ENCODE measurements at regions not wholly inside any gene's neighbourhood (a gene's known extent, or its start where the extent isn't known, plus 50 kb on each side); places are given as distances from the start of the nearest gene placed in this dataset.

GRCh38 chr12:40552868-40553267, 139.4 kb upstream of the CNTN1 start:
- DNase-seq (ENCODE audit: extremely low read depth, low read depth) = no peak

- no peak for DNase-seq (ENCODE audit: extremely low read depth, low read depth)
Observed at GRCh38 chr12:40557980-40558379, 134.3 kb upstream of the CNTN1 start.

GRCh38 chr12:40559865-40560264, 132.4 kb upstream of the CNTN1 start:
- no peak for DNase-seq (ENCODE audit: extremely low read depth, low read depth)

GRCh38 chr12:40560848-40561247, 131.4 kb upstream of the CNTN1 start:
- no peak for DNase-seq (ENCODE audit: extremely low read depth, low read depth)

GRCh38 chr12:40561395-40561966, 130.8 kb upstream of the CNTN1 start:
- no peak for DNase-seq (ENCODE audit: extremely low read depth, low read depth)

- DNase-seq (ENCODE audit: extremely low read depth, low read depth) = no peak
Observed at GRCh38 chr12:40565029-40565633, 127.1 kb upstream of the CNTN1 start.

- peak; percentile 55 for DNase-seq (ENCODE audit: extremely low read depth, low read depth)
Observed at GRCh38 chr12:40566271-40566670, 126.0 kb upstream of the CNTN1 start.

DNA sequence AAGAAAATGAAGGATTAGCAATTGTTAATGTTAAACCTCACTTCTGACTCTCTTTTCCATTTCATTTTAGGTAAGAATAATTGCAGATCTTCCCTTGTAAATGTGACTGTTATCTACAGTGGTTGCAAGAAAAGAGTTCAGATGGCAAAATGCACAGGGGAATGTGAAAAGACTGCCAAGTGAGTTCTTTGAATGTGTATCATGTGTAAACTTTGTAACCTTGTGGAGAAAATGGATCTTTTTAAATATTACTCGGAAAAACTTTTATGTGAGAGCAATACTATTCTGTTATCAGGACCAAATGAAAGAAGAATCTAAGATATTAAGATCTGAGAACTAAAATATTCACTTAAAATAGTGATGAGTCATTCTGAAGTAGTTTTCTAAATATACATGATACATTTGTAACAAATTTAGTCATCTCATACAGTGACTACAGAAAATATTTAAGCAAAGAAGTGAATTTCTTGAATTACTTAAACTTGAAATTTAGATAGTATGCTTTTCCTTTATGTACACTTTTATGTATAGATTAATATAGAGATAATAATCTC, 122.5 kb upstream of the CNTN1 start:
- DNase-seq (ENCODE audit: extremely low read depth, low read depth) = peak; percentile 25

DNA sequence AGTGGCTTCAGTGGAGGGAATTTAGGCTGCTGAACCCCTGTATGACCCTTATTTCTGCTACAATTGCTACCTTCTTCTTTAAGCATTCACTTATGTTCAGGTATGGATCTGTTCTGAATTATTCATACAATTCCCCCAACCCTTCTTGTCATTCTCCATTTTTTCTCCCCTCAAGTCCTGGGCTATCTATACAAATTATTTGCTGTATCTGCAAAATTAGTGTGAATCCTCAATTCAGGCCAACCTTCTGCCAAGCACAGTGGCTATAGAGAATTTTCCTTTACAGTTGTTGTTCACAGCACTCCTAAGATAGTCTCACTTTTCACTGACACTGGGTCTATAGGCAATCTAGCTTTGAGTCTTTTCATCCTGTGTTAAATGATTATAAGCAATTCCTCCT, 119.2 kb upstream of the CNTN1 start:
- no peak for DNase-seq (ENCODE audit: extremely low read depth, low read depth)

- no peak for DNase-seq (ENCODE audit: extremely low read depth, low read depth)
Observed at GRCh38 chr12:40575987-40576386, 116.3 kb upstream of the CNTN1 start.

GRCh38 chr12:40577834-40578233, 114.4 kb upstream of the CNTN1 start:
- no peak for DNase-seq (ENCODE audit: extremely low read depth, low read depth)

DNA sequence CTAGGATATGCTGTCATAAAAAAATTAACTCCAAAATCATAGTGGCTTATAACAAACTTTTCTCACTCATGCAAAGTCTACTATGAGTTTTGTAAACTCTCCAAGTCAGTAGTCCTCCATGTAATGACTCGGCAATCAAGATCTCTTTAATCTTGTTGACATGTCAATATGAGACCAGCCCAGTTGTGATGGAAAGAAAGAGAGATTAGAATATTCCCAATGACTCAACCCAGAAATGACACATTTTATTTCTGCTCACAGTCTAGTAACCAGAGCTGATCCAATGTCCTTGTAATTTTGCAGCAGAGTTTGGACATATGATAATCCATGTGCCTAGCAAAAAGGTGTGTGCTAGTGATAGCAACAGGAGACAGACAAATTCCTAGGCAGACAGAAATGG, 112.6 kb upstream of the CNTN1 start:
- DNase-seq (ENCODE audit: extremely low read depth, low read depth) = no peak

DNA sequence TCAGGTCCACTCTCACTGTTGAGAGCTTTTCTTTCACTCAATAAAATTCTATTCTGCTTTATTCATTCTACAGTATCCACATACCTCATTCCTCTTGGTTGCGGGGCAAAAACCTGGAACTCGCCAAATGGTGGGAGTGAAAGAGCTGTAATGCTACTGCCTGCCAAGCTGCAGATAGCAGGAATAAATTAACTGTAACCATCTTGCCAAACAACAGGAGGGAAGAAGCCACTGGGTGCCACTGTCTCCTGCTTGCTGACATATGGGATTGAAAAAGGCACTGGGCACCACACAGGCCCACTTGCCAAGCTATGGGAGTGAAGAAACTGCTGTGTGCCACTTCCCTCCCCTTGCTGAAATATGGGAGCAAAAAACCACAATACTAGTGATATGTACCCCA, 111.9 kb upstream of the CNTN1 start:
- DNase-seq (ENCODE audit: extremely low read depth, low read depth) = no peak

- no peak for DNase-seq (ENCODE audit: extremely low read depth, low read depth)
Observed at GRCh38 chr12:40581889-40582288, 110.3 kb upstream of the CNTN1 start.

GRCh38 chr12:40583743-40584142, 108.5 kb upstream of the CNTN1 start:
- DNase-seq (ENCODE audit: extremely low read depth, low read depth) = no peak

DNA sequence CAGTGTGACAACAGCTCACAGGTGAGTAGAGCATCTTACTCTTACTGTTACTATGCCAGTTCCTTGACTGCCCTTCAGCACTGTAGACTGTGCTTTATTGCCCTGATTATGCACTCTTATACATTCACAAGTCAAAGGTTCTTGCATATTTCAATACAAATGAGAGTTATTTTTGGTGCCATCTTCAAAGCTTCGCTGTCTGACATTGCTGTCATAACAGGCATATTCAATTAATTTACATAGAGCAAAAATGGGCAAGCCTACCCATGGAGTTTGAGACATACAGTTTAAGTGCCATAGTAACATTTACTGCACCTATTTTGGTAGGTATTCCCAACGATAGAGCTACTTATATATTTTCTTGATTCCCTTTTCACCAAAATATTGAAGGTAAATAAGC, 107.5 kb upstream of the CNTN1 start:
- no peak for DNase-seq (ENCODE audit: extremely low read depth, low read depth)

GRCh38 chr12:40586823-40587222, 105.4 kb upstream of the CNTN1 start:
- DNase-seq (ENCODE audit: extremely low read depth, low read depth) = no peak

GRCh38 chr12:40587421-40587820, 104.8 kb upstream of the CNTN1 start:
- no peak for DNase-seq (ENCODE audit: extremely low read depth, low read depth)

DNA sequence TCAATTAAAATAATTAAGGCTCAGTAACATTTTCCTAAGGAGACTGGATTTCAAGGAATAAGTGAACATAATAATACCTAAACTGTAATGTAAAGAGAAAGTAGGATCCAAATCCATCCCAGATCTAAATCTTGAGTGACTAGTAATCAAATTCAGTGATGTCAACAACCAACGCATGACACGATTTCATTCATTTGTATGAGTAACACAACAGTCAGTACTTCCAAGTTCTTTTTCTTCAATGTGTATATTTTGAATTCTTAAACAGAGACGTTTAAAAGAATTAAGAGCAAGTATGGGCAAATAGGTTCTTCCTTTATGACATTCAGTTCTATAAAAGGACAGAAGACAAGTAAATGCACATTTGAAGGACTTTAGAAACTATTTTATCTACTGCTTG, 104.3 kb upstream of the CNTN1 start:
- no peak for DNase-seq (ENCODE audit: extremely low read depth, low read depth)

- DNase-seq (ENCODE audit: extremely low read depth, low read depth) = no peak
Observed at GRCh38 chr12:40597133-40597532, 95.1 kb upstream of the CNTN1 start.

GRCh38 chr12:40598073-40598472, 94.2 kb upstream of the CNTN1 start:
- no peak for DNase-seq (ENCODE audit: extremely low read depth, low read depth)

DNA sequence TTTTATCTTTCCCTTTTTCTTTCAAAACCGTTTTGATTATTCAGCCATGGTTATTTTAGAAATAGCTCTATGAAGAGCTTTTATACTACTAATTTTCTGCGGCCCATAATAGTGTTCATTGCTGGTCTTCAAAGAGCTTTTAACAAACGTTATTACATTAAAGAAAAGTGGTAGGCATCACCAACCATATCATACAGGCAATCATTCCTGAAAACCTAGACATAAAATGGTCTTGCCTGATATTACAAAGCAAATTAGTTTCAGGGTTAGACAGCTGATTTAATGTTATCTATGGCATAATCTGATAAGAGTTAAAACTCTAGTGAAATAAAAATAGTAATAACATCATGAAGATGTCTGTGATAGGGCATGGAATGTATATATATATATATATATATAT, 89.7 kb upstream of the CNTN1 start:
- no peak for DNase-seq (ENCODE audit: extremely low read depth, low read depth)

- DNase-seq (ENCODE audit: extremely low read depth, low read depth) = no peak
Observed at GRCh38 chr12:40614923-40615322, 77.3 kb upstream of the CNTN1 start.

All from NCI-H460 (cell line).